HS-5 (cell line): ENCODE measurements at regions not wholly inside any gene's neighbourhood (a gene's known extent, or its start where the extent isn't known, plus 50 kb on each side); places are given as distances from the start of the nearest gene placed in this dataset.

Source experiments
- DNase-seq: peaks from one replicate; pipeline ENCODE4 v3.0.0-alpha.2; 2012; ENCODE audit warnings: low read depth

DNA sequence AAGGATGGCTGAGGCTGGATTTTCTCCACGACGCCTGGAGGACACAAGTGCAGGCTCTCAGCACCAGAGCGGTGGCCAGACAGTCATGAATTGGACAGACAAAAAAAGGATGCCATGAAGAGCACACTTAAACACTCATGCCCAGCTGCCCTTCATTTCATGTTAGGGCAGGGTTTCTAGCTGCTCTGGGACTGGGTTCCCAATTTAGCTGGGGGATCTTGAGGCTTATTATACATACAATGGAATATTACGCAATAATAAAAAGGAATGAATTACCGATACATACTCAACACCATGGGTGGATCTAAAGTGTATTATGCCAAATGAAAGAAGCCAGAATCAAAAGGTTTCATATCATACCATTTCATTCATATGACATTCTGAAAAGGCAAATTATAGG is 512.1 kb upstream of the LRRC4C start:
- no peak for DNase-seq

DNA sequence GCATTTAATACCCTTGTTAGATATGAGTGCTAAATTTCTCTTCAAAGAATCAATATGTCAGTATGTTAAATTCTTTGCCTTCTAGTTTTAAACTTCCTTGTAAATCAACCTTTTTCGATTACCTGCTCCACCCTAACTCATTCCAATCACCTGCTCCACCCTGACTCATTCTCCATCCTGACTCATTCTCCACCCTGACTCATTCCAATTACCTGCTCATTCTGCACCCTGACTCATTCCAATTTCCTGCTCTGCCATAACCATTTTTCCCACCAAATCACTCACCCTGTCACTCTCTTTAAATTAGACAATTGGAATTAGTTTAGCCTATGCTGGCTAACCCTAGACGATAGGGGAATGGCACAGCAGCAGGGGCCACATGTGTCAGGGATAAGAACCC is 519.5 kb upstream of the LRRC4C start:
- DNase-seq, result no peak

DNA sequence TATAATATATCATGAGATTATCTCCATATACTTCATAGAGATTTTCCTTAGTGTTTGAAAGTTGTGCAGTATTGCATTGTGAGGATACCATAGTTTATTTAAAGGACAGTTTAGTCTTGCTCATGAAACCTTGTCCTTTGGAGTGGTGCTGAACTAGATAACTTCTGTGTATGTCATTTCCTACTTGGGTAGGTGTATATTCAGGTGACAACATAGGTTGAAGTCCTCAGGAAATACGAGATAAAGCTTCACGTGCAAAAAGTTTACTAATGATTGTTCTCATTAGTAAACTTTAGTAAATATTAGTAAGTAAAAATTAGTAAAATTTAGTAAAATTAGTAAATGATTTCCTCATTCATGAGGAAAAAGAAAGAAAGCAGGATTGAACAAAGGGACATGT is 521.3 kb upstream of the LRRC4C start:
- DNase-seq, result no peak

DNA sequence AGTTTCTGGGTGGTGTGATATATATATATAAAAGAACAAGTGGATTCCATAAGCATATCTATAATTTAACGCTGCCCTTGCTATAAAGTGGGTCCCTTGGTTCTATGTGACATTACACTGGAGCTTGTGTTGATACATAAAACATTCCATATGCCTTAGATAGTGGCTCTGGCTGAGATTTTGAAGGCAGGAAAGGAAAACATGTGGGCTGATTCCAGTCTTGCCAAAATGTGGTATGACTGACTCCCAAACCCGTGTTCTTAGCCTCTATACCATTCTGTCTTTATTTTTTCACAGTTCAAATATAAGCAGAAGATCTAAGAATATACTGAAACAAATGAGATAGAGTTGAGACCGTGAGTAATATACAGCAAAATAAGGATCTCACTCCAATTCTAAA is 522.8 kb upstream of the LRRC4C start:
- DNase-seq, result no peak

DNA sequence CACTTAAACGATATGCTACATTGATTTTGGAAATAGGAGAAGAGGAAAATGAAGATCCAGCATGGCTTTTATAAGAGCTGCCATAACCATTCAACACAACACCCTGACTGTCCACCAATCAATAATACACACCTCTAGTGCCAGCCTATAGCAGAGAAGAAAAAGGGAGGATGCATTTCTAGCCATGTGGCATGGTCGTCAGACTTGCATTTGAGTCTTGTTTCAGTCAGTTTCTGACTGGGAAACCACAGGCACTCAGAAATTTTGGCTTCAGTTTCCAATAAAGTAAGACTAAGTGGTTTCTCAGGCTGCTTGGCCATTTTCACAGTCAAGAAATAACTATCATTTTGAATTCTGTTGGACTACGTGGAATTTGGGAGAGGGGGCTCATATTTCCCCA is 523.5 kb upstream of the LRRC4C start:
- DNase-seq, result no peak

DNA sequence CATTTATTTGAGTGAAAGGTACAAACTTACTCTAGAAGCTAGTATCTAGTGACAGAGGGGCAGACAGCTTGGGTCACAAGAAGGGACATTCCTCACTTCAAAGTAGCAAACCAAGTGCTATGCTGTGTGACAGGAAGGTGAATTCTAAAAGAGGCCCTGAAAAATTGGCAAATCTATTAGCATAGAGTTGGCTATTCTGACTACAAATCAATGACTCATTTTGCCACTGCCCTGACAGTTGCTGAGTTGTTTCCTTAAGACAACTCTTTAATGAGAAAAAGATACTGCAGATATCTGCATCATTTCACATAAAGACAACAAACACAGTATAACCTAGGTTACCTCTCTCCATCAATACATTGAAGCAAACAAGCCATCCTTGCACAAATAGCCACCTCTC is 524.0 kb upstream of the LRRC4C start:
- no peak for DNase-seq

DNA sequence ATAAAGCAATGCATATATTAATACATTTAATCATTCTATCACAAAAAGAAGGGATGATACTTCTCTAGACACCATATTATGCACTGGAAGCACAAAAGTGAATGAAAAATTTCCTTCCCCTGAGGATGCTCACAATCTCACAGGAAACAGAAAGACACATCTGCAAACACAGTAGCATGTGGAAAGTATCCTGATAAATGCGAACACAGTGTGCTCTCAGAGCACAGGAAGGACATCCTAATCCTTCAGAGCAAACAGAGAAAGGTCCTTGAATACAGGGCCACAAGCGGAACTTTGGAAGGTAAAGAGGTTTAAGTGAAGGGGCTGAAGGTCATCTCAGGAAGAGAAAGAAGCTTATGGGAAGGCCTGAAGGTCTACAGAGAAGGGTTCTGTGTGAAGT is 524.6 kb upstream of the LRRC4C start:
- DNase-seq, result no peak

DNA sequence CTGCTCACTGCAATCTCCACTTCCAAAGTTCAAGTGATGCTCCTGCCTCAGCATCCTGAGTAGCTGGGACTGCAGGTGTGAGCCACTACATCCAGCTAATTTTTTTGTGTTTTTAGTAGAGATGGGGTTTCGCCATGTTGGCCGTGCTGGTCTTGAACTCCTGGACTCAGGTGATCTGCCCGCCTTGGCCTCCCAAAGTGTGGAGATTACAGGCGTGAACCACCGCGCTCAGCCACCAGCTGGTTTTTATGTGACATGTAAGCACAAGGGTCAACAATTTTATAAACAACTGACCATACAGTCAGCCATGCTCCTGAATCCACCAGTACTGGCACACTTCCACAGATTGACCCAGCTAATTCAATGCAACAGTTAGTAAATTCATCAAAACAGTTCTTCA is 526.3 kb upstream of the LRRC4C start:
- DNase-seq, result no peak

DNA sequence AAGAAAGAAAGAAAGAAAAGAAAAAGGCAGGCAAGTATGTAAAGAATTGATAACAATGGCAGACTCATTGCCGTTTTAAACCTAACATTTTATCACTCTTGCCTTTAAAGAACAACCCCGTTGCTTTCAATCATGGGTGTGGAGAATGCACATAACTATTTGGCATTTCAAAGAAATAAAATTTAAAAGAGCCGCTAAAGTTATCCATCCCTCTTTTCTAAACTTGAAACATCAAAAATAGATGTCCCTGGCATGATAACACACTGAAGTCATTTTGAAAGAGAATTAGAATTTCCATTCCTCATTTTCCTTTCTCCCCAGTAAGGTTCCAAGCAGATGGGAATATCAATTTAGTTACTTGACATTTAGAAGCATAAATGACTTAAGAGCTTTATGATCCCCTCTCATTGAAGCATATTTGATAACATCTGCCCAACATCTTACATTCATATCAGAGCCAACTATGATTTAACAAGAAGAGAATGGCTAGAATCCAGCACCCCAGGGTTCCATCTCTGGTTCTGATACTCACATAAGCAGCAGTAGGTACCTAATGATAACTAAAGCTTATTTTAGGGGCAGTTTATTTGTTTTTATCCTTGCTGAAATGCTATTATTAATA is 529.6 kb upstream of the LRRC4C start:
- no peak for DNase-seq

DNA sequence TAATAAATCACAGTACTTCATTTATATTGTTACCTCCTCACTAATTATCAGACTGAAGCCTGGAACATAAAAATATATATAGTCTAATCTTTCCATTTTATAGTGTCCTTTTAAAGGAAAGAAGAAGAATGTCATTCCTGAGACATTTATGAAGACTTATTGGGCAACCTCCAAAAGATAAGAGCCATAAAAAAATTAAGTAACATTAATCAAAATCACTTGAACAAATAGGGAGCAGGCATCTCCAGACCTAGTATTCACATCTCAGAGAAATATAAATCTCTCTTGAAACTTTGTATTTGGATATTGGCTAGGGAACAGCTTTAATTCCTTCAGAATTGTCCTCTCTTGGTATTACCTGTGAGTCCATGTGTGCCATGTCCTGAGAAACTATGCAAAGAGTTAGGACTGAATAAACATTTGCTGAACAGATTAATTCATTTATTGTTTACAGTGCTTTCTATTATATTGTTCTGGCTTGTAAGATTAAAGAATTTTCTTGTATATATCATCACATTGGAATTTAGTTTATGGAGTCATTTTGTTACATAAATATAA is 530.5 kb upstream of the LRRC4C start:
- no peak for DNase-seq

DNA sequence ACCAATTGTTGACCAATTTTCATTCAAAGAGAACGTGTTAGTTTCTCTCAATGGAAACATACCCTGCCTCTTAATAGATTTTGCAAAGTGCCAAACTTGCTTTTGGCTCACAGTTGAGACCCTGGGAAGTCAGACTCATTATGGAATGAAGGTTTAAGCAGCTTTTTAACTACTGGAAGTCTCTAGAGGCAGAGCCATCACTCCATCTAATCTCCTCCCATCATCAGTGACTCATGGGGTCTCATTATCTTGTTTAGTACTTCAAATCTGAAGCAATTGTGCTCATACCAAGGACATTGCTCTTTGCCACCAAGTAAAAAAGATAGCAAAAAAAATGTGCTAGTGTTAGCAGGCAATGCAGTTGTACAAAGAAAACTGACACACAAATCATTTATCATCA is 537.1 kb upstream of the LRRC4C start:
- DNase-seq, result no peak

DNA sequence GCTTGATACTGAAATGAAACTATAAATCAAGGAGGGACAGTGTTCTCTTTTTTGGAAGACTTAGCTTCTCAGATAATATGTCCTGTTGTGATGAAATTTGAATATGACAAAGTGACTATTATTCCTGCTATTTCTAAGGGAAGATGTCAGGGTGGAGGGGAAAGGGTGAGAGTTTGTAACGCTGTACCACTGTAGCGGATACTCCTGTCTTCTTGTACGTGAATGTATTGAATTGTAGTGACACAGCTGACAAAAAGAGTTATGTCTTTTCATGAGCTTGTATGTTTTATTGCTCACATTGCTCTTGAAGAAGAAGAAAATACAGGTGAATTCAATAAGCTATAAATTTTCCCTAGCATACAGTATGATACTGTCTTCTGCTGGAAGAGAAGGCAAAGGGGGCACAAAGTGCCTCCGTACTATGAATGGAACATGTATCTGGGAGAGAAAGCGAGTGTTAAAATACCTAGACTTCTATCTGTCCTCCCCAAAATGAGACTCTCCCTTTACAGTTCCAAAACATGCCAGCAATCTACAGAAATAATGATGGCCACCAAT is 538.5 kb upstream of the LRRC4C start:
- DNase-seq, result no peak

DNA sequence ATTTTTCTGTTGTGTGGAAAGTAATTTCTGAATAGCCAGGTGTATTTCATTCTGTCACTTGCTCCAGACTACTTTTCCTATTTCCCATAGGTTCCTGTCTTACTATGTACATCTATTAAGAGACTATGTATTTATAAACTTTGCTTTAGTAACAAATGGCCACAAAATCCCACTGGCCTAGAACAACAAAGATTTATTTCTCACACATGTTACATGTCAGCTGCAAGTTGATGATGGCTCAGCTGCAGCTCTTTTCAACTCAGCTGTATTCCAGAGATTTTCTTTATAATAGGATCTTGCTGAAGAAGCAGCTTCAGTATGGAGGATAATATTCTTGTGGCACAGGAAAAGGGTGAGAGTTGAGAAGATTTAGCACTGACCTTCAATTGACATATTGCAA is 539.6 kb upstream of the LRRC4C start:
- DNase-seq, result no peak

DNA sequence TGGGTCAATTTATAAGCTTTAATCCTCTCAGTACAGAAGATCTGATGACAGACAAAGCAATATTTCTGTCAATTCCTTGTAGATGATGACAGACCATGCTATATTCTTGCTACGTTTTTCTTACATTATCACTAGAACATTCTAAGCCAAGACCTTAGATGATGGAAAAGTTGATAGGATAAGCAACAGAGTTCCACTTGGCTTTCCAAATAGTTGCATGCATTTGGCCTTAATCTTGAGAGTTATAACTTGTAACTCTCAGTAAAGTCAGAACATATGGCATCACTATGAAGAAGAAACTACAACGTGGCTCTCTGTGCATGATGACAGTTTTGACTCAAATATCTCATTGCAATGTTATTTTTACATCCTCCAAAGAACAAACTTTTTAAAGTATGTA is 544.3 kb upstream of the LRRC4C start:
- no peak for DNase-seq

DNA sequence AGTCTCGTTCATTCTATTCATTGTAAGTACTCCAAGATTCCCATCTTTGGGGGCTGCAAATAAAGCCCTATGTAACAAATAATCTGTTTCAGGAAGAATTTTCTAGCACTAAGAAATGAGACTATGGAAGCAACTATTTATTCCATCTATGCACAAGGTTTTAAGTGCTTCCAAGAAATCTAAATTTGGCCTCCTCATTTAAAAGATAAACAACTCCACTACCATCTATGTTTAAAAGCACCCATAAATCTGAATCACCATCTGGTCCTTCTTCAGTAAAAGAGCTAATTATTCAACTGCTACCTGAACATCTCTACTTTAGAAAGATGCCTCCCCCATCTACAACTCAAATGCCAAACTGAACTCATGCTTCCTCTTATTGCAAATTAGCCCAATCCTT is 547.3 kb upstream of the LRRC4C start:
- no peak for DNase-seq

DNA sequence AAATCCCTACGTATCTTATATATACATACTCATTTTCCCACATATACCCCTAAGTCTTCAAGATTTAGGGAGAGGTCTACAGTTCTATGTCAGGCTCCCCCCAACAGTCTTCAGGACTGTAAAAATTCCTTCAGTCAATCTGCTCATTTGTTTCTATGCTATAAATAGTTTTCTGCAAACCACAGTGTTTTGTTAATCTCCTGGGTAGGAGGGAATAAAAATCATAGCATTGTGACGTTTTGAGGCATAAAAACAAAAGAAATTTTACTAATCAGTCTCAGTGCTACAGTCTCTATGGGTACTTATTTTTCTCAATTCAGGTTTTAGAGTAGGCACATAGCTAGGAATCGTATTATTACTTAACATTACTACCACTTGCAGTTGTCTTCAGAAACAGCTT is 552.8 kb upstream of the LRRC4C start:
- DNase-seq, result no peak

DNA sequence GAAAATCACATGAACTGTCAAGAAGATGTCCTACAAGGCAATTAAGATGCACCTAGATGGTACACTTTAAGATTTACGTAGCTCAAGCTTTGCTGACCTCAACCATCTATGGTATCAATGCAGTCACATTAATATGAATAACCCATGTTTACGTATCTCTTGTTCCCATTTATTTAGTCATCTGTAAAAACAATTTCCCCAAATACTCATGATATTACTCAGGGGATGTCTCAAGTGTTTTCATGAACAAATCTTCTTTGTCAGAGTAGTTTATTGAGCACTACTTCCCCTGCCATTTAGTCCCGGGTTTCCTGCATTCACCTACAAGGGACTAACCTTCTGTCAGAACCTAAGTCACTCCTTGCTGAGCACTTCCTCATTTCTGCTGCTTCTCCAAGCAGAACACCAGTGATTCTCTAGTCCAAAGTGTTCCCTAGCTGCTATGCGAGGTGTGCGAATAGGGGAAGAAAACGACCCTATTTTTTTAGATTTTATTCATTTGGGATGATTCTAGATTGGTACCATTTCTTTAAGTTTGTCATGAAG is 554.3 kb upstream of the LRRC4C start:
- no peak for DNase-seq

DNA sequence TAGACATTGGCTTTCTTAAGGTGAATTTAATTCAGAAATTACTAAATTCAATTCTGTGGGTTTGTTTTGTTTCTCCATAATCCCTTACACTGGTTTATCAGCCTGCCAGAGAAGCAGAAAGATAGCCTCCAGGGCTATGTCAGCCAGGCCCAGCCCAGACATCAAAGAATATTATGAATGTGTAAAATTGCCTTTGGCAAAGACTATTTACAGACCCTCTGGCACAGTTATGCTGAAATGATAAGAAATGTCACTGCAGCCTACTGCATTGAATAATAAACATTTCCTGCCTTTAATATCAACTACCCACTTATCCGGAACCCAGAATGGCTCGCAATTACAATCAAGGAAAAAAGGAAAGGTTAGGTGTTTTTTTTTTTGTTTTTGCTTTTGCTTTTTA is 562.5 kb upstream of the LRRC4C start:
- no peak for DNase-seq

DNA sequence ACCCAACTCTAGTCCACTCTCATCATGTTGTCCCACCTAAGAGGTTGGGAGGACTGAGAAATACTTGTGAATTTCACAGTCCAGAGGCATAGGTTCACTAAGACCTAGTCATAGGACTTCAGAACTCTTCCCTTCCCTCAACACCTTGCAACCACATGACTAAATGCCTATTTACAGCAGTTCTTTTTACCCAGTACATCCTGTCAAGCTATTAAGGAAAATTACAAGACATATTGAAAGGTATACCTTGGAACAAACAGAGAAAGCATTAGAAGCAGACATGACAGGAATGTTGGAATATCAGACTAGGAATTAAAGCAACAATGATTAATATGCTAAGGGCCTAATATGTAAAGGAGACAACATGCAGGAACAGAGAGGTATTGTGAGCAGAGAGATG is 563.8 kb upstream of the LRRC4C start:
- no peak for DNase-seq

DNA sequence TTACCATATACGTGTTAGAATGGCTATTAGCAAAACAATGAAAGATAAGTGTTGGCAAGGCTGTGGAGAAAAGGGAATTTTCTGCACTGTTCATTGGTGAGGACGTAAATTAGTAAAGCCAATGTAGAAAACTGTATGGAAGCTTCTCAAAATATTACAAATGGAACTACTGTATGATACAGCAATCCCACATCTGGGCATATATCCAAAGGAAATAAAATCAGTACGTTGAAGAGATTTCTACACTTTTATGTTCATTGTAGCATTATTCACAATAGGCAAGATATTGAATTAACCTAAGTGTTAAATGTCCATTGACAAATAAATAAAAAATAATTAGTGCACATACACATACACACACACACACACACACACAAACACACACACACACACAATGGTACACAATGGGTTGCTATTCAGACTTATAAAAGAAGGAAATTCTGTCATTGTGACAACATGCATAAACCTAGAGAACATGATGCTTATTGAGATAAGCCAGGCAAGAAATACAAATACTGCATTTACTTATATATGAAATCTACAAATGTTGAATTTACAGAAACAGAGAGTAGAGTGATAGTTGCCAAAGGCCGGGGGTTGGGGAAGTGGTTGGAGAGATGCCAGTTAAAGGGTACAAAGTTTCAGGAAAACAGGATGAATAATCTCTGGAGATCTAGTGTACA is 565.8 kb upstream of the LRRC4C start:
- no peak for DNase-seq

DNA sequence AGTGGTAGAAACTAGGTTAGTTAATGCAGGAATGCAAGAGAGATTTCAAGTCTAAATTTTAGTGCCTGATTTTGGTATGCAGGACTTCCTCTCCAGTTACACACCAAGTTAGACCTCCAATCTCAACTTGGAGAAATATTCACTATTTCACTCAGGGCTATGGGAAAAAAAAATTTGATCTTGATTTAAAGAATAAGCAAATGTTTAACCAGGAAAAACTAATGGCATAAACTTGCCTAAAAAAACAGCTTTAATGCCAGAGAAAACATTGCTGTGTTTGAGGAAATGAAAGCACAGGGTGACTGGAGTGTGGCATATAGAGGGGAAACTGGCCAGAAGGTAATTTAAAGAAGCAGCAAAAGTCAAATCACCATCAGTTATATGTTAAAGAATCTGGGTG is 575.4 kb upstream of the LRRC4C start:
- DNase-seq, result no peak

DNA sequence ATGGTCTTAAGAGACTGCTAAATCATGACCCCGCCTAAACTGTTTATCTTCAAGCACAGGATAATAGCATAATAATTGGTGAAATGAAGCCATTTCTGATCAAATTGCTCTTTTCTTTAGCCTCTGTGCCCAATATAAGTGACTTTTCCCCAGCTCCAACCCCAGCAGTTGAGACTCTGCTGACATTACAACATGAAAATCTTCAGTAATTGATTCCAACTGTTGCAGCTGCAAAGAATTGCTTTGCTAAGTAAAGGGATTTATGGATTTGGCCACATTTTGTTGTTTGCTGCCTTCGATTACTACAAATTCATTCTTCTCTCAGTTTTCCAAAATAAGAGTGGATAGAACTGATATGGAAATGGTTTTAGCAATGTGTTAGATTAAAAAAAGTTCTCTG is 576.7 kb upstream of the LRRC4C start:
- no peak for DNase-seq

DNA sequence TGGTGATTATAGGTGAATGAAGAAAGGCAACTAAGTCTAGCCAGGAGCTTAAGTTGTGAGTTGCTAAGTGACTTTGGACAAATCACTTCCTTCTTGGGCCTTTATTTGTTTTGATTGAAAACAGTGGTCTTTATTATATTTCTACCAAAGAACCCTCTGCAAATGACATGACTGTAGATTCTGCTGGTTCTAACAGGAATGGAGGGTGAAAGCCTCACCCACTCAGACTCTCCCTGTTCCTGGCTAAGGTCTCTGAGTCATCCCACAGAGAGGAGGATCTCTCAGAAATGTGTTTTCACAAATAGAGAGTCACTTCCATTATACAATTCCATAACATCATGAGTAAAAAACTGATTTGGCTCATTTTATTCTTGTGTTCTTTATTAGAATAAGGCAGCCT is 583.9 kb upstream of the LRRC4C start:
- DNase-seq, result no peak
